ENCODE measurements at regions not wholly inside any gene's neighbourhood (a gene's known extent, or its start where the extent isn't known, plus 50 kb on each side); places are given as distances from the start of the nearest gene placed in this dataset.
A peak's percentile ranks its signal among the peaks of the same experiment; 100 is the strongest.

DNA sequence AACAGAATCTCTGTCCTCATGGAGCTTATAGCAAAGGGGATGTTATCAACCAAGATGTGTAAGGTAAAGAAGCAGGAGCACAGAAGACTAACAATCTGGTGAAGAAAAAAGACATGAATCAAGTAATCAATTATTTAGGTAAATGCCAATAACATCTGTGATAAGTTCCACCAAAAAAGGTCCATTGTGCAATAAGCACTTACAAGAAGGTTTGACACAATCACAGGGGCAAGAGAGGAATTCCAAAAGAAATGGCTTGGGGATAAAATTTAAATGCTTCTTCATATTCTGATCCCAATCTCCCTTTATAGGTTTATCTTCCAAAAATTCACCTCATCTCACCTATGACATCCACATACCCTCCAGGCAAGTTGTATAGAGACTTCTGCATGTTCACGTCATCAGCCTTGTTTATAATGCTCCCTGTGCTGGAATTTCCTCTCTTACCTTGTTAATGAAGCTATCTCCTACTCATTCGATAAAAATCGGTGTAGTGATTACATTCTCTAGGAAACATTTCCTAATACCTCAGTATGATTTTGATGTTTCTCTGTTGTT lies 53.6 kb upstream of the DPT start:
- ATAC-seq, result no peak
- no peak for DNase-seq

DNA sequence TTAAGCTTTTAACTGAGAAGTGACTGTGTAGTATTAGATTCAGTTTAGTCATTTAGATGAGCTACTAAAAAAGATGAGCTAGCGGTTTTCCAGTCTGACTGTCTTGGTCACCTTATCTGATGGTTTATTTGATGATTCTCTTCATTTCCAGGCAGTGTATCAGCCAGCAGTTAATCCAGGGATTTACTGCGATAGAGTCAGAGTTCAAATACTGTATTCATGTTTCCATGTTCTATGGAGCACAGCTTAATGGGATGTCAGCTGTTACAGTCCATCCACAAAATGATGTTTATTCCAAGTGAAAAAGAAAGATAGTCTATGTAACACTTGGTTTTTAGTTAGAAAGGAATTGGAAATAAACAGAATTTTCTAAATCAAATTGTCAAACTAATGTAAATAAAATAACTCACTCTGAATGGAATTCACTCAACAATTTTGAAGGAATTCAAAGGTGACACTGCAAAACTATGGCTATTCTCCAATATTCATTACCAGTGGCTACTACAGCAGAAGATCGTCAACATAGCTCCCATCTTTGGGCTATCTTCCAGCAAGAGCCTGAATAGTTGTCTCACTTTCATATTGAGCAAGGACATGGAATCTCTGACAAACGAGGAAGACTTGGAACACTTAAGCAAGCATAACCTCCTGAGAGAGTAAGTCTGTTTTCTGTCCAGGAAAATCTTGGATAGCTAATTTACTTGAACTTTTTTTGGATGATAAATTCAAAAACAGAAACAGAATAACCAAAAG lies 54.6 kb upstream of the DPT start:
- DNase-seq, result no peak
- ATAC-seq, result no peak

DNA sequence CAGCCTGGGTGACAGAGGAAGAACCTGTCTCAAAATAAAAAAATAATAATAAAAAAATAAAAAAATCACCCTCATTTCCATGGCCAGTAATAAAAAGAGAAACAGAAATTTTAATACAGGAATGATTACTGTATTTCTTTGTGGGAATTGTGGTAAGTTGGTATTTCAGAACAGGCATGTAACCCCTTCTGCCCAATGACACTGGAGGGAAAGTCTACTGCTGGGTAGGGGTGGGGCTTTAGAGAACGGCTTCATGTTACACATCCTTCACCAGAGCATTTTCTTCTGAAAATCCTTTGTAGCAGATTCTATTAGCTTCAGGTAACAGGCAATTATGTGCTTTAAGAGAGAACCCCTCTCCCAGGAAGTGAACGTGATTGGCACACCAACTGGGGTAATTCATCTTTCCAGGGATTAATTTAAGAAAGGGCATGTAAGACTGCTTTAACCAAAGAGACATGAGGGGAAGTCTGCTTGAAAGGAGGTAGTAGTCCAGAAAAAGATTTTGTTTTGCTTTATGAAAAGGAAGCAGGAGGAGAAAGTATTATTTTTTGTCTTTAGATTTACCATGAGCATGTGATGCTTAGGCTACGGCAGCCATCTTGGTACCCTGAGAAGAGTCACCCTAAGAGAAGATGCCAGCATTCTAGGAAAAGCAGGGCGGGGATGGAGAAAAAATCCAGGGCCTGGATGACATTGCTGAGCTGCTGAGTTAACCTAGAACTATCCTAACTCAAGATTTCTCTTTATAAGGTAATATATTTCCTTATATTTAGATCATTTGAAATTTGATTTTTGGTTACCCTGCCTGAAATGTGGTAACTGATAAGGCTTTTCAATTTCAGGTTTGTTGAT lies 57.7 kb upstream of the DPT start:
- no peak for ATAC-seq
- DNase-seq, result no peak

DNA sequence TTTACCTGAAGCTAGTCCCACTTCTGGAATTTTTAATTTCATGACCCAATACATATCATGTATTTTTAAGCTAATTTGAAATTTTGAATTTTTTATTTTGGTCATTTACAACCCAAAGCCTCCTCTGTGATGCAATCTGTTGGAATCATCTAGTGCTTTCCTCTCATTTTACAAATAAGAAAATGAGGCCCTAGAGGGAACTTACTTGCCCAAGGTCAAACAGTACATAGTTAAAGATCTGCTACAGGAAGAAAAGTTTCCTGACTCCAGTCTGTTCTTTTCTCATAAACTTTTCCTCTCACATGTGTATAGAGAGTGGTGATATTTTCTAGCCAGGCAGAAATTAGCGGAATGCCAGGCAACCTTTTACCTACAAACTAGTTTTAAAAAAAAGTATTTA lies 59.3 kb upstream of the DPT start:
- ATAC-seq, result no peak

DNA sequence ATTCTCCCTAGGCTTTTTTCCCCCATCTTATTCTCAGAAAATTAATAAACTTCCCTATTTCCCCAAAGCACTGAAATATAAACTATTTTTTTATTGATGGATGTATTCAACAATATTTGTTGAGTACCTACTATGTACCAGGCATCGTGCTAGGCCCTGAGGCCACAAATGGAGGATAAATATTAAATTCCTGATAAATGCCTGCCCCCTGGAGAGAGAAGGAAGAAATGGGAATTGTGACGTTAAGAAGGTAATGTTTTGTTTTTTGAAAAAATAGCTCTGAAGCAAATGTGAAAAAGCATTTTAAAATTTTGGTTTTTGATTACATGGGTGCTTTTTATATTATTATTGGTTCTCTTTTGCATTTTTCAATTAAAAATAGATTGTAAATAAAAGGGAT lies 60.5 kb upstream of the DPT start:
- DNase-seq, result no peak
- ATAC-seq, result no peak

More for the DNA sequence above, 59.3 kb upstream of the DPT start:
- DNase-seq, result no peak

DNA sequence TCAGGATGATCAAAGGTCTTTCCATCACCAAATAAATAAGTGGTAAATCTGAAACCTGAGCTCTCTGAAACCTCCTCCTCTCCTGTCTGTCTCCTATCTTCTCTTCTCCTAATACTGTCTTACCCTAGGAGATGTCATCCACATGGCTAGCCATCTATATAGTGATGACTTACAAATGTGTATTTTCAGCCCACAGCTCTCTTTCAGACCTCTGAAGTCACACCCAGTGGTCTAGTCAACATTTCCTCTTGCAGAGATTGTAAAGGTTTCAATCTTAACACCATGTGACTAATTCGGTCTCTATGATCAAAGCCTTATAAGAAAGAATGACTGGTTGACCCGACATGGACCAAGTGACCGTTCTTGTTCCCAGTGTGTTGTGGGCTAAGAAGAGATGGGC lies 63.1 kb upstream of the DPT start:
- no peak for DNase-seq
- peak; percentile 23 for ATAC-seq

DNA sequence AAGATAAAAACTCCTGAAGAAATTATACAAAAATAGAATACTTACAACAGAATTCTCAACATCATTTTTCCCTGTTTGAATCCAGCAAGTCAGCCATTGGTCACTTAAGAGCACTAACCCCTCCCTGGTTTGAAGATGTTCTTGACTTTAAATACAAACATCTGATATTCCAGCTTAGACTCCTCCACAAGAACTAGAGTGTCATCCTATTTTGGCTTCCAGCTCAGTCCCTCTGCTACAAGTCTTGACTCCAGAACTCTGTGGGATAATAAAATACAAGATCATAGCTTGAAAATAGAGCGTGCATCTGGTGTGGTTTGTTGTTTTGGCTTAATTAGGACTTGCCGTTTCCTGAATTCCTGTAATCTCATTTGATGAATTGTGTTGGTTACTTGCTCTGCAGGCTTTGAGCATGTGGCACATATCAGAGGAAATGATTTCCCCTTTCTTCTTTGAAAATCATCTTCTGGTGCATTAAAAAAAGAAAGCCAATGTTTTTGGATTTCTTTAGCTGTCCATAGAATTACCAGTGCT lies 63.7 kb upstream of the DPT start:
- DNase-seq (no peak), ATAC-seq (no peak)

DNA sequence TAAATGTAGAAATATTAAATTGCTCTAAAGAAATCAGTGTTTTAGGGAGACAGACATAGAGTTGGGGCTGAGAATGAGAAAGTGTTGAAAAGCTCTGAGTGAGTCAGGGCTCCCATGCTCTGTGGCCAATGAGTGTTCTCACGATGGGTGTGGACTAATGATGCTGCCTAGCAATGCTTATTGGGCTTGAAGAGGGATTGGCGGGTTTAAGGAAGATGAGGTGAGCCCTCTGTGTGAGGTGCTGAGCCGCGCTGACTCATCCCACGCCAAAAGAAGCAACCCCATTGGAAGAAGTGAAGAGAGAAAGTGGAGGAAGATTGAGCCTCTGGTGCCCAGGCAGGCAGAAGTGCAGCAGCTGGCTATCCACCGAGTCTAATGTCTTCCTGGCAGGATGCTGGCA lies 65.1 kb upstream of the DPT start:
- no peak for ATAC-seq
- no peak for DNase-seq

DNA sequence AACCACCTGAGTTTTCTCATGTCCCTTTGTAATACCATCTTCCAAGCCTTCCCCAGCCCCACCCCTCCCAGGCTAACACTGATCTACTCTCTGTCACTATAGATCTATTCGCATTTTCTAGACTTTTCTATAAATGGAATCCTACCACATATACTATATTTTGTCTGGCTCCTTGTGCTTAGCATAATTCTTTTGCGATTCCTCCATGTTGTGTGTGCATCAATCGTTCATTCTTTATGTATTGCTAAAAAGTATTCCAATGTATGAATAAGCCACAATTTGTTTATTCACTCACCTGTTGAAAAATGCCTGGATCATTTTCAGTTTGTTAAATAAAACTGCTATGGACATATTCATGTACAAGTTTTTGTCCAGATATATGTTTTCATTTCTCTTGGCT lies 66.7 kb upstream of the DPT start:
- DNase-seq, result no peak
- ATAC-seq, result no peak

DNA sequence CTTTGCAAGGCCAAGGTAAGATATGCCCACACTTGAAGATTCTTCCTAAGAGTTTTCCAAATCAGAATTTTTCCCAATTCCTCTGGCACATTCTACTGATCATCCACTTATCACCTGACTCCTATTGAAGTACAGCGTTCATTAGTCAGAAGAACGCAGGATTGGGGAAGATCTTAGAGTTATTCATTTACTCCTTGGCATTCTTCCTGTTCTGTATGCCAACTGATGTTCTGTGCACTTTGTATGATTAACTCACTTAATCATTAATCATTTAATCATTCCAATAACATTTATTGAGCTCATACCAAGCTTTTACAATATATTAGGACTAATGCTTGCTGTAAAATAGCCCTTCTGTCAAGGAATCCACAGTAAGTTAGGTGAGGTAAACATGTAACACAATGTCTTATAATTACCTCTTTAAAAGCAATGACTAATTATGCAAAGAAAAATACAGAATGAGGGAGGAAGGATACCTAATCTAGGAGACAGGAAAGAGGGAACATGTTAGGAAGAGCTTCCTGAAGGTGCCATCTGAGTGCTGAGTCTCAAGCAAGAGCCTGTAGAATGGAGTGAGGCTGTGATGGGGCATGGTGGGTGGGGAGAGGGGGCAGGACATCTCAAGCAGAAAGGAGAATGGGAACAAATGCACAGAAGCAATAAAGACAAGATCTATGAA lies 71.1 kb upstream of the DPT start:
- ATAC-seq, result no peak
- DNase-seq, result no peak

DNA sequence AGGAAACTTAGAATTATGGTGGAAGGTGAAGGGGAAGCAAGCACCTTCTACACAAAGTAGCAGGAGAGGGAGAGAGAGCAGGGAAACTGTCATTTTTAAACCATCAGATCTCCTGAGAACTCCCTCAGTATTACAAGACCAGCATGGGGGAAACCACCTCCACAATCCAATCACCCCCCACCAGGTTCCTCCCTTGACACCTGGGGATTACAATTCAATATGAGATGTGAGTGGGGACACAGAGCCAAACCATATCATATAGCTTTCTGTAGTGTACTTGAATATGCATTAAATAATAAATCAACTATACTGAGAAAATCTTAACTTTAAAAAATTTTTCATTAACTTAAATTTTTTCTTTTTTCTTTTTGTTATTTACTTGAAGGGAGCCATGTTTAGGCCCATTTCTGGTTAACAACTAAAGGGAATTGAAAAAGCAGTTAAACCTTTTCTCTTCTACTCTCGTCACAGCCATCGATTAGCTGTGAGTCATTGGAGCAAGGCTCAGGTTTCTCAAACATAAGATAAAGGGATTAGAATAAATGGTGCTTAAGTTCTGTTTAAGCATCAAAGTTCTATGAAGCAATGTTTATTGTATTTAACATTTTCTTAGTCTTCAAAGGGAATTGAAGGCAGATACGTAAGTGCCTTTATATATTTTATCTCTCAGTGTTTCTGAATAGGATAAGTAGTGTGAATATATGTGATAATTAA lies 72.2 kb upstream of the DPT start:
- no peak for DNase-seq
- ATAC-seq, result no peak

DNA sequence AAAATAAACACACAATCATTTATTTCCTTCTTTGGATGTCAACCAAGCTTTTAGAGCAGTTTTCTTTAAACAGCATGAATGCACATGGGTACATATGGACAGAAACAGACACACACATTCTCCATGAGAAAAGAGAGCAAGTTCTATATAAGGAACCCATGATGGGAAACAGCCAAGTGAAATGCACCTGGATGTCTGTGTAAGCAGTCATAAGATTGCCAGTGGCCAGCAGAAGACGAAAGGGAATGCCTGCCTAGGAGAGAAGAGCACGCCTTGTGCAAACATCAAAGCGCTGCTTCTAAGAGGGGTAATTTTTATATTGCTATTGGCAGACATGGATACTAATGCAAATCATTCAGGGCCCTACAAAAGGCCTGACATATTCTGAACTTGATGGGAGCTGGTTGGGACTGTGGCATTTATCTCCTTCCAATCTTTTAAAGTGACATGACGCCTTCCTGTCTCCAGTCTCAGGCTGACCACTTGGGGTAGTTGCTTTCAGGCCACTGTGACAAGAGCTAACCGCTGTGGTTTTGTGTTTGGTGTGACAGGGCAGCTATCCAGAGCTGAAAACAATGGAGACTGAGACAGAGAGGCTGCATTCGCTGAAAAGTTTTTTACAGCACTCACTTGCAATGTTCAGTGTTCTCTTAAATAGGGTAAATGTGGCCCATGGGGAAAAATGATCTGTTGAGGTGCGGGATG lies 75.0 kb upstream of the DPT start:
- ATAC-seq, result no peak
- no peak for DNase-seq

DNA sequence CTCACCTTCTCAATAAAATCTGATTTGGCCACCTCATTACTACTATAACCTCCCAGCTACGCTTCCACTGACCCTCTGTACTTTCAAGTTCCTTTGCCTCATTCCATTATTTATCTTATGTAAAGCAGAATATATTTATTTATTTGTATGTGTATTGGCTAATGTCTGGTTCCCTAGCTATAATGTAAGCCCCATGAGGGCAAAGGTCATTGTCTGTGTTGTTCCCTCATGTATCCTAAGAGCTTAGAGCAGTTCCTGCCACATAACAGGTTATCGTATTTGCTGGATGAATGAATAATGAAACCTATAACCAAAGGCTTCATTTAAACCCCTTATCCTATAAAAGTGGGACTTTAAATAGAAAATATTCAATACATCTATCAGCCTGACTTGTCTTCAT lies 77.9 kb upstream of the DPT start:
- no peak for DNase-seq
- ATAC-seq, result no peak

DNA sequence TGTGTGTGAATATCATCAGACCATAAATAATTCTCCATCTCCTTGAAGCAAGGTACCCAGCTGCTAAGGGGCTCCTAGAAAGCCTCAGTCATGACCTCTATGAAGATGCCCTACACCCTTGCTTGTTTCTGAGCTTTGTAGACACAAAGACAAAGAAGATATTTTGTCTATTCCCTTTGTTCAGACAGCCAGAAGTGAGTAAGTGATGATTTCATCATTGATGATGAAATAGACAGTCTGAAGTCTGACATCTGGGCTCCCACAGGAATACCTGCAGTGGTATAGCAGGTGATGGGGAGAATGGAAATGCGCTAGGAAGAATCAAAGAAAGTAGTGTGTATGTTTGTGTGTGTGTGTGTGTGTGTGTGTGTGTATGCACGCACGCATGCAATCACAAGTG lies 82.2 kb upstream of the DPT start:
- ATAC-seq (no peak), DNase-seq (no peak)

DNA sequence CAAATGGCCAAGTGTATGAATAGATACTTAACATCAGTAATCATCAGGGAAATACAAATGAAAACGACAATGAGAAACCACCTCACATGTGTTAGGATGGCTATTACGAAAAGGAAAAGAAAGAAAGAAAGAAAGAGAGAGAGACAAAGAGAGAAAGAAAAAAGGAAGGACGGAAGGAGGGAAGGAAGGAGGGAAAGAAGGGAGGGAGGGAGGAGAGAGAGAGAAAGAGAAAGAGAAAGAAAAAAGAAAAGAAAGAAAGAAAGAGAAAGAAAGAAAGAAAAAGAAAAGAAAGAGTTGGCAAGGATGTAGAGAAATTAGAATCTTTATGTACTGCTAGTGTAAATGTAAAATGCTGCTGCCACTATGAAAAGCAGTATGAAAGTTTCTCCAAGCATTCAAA lies 90.7 kb upstream of the DPT start:
- ATAC-seq (no peak), DNase-seq (no peak)

DNA sequence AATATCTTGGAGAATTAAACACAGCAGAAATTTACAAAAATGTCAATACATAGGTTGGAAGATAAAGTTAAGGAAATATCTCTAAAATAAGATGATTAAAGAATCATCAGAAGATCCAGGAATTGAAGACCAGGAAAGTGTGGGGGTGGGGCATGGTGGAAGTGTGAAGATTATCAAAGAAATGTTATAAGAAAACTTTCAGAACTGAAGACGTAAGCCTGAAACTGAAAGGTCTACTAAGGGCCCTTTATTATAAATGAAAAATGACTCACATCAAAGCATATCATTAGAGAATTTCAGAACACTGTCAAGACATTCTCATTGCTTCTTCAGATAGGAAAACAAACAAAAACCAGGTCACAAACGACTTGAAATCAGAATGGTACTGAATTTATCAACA lies 92.4 kb upstream of the DPT start:
- peak; percentile 24 for DNase-seq
- peak; percentile 44 for ATAC-seq

DNA sequence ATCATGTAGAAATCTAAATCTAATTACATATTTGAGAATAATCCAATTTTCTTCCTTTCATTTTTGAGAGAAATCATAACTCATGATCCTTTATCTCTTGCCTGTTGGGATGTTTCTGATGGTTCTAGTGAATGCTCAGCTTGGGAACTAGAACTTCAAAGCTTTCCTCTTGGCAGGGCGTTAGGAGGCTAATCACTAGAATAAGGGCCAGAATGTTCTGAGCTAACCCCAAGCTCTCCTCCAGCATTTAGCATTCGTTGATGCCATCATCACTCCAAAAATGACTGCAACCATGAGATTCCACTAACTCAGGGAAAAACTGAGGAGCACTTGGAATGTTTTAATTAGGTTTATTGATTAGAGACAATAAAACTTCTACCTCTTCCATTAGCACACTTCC lies 93.9 kb upstream of the DPT start:
- no peak for DNase-seq

DNA sequence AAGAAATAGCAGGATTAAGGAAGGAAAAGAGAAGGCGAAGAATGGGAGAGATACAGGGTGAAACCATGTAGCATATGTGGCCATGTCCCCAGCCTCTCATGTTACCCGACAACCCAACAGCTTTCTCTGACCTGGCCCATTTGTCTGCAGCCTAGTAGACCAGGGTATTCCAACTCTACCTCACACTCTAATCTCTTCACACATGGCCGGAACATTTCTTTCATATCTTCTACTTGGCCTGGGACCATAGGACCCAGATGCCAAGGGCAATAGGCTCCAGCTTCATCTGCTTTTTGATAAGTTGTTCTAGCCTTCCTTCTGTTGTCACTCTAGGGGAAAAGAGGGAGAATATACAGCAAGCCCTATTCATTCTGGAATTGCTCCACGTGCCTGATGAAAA lies 95.0 kb upstream of the DPT start:
- ATAC-seq (no peak), DNase-seq (no peak)

More for the DNA sequence above, 93.9 kb upstream of the DPT start:
- no peak for ATAC-seq

DNA sequence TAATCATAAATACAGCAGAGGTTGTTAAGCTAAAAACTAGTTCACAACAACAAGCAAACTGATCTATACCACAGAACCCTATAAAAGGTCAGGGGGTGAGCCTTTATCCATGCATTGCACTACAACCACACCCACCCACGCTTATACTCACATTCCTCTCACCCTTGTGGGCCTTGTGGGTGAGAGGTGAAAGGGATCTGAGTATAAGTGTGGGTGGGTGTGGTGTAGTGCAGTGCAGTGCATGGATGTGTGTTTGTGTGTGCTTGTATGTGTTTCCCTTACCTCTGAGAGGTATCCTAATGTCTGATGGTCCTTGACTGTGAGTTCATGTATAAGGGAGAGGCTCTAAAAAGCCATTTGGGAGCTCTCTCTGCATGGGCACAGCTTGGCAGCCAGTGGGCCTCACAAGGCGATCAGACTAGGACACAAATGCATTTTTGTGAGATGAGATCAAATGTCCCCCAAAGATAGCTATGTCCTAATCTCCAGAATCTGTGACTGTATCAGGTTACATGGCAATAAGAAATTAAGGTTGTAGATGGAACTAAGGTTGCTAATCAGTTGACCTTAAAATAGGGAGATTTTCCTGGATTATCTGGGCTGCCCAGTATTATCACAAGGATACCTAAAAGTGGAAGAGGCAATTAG lies 95.5 kb upstream of the DPT start:
- ATAC-seq, result peak; percentile 92
- peak; percentile 12 for DNase-seq

DNA sequence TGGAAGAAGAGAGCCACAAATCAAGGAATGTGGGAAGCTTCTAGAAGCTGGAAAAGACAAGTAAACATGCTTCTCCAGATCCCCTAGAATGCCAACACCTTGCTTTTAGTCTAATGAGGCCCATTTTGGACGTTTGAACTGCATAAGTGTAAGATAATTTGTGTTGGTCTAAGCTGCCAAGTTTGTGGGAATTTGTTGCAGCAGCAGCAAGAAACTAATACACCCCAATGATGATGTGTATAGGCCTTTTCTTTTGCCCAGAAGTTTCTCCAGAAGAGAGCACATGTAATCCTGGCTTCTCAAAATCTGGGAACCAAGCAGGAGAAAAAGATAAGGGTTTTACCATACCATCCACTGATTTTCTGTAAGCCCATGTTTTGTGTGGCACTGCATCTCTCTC lies 96.1 kb upstream of the DPT start:
- DNase-seq, result no peak
- no peak for ATAC-seq

DNA sequence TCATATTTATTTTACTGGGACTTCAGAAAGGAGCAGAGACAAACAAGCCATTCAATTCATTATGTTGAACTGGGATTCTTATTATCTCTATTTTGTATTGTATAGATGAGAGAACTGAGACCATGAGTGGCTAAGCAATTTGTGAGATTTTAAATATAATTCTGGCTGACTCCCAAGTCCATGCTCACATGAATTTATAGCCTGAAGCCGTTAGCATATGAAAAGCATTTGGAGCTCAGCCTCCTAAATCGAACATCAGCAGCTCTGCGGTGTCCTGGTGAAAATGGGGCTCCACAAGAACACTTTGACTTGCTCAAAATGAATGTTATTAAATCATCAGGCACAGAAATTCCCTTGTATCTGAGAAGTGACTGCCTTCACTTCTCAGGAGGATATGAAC lies 96.8 kb upstream of the DPT start:
- DNase-seq, result no peak
- no peak for ATAC-seq
